HFFc6 (cell line): ENCODE measurements at regions not wholly inside any gene's neighbourhood (a gene's known extent, or its start where the extent isn't known, plus 50 kb on each side); places are given as distances from the start of the nearest gene placed in this dataset.
A peak's percentile ranks its signal among the peaks of the same experiment; 100 is the strongest.

ENCODE experiments used
- DNase-seq: peaks from one replicate; pipeline ENCODE4 v3.0.0-alpha.2; 2018
- H3K27ac Mint-ChIP-seq: 2 replicates; pipeline ENCODE4 v1.8.0; 2020; ENCODE audit warnings: mild to moderate bottlenecking, mixed read lengths
- H3K27me3 Mint-ChIP-seq: 2 replicates; pipeline ENCODE4 v1.8.0; 2021; ENCODE audit warnings: mild to moderate bottlenecking, moderate library complexity, mixed read lengths; ENCODE audit not compliant: insufficient read depth
- H3K36me3 Mint-ChIP-seq: 2 replicates; pipeline ENCODE4 v1.8.0; 2021; ENCODE audit warnings: low read depth, mixed read lengths
- H3K4me1 Mint-ChIP-seq: 2 replicates; pipeline ENCODE4 v1.8.0; 2020; ENCODE audit warnings: low read depth, mixed read lengths
- H3K4me3 Mint-ChIP-seq: 2 replicates; pipeline ENCODE4 v1.8.0; 2020; ENCODE audit warnings: mild to moderate bottlenecking, moderate library complexity, mixed read lengths
- H3K9me3 Mint-ChIP-seq: 2 replicates; pipeline ENCODE4 v1.8.0; 2020; ENCODE audit warnings: mild to moderate bottlenecking, mixed read lengths
- TF ChIP-seq, protein P1 (sequence below): fragments of 200-600 bp; sonication (generic); IDR thresholded peaks from 2 replicates; pipeline ENCODE4 v1.5.0; 2021; ENCODE audit warnings: antibody characterized with exemption, mild to moderate bottlenecking

DNA sequence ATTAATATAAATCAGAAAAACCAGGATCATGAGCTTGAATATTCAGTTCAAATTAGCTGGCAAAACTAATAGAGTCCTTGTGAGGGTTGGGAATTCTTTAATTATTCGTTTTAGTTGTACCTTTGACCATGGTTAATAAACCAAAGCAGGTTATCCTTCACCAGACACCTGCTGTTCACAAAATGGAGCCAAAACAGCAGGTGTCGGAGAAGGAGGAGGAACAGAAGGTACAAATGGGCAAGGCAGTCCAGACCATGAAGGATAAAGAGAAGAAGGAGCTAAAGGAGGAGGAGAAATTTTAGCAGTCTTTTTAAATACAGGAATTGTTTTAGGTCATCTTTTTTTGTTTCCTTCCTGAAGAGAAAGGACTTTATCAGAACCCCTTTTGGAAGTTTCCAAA, 106.1 kb downstream of the NHLRC3 start:
- 0 out of 2 replicates have a peak, but pooled peaks cover 4% of the 10 kb centered on the region for H3K4me1 Mint-ChIP-seq
- no peaks in the 10 kb centered on the region for H3K9me3 Mint-ChIP-seq
- TF ChIP-seq, protein P1, sequence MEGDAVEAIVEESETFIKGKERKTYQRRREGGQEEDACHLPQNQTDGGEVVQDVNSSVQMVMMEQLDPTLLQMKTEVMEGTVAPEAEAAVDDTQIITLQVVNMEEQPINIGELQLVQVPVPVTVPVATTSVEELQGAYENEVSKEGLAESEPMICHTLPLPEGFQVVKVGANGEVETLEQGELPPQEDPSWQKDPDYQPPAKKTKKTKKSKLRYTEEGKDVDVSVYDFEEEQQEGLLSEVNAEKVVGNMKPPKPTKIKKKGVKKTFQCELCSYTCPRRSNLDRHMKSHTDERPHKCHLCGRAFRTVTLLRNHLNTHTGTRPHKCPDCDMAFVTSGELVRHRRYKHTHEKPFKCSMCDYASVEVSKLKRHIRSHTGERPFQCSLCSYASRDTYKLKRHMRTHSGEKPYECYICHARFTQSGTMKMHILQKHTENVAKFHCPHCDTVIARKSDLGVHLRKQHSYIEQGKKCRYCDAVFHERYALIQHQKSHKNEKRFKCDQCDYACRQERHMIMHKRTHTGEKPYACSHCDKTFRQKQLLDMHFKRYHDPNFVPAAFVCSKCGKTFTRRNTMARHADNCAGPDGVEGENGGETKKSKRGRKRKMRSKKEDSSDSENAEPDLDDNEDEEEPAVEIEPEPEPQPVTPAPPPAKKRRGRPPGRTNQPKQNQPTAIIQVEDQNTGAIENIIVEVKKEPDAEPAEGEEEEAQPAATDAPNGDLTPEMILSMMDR, result no peak
- no peak overlapping the region for H3K4me3 Mint-ChIP-seq
- no peak for DNase-seq
- H3K36me3 Mint-ChIP-seq, result no peaks in the 10 kb centered on the region
- H3K27me3 Mint-ChIP-seq, result peaks cover 9% of the 10 kb centered on the region; the same call in 1 of the 2 replicates
- no peak overlapping the region for H3K27ac Mint-ChIP-seq

DNA sequence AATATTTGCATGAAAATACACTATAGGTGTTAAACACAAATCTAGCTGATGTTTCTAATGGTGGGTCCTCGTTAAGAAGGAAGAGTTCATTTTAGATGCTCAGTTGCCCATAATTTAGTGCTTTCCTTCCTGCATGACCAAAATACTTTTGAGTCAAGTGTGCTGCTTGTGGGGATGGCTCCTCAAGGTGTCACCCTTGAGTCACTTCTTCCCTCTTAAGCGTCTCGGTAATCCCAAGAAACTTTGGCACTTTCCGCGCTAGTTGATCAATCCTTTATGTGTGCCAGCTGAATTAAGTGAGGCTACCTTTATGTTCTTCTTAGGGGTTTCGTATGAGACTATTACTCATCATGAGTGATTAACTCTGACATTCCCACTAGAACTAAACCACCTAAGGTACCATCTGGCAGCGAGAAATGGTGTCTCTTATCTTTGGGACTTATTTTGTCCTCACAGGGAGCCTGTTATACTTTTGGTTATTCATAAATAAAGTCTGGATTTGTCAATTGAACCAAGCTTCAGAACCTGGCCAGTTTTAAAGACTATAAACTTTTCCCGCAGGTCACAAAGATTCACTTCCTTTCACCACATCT, 106.8 kb downstream of the NHLRC3 start:
- no peaks in the 10 kb centered on the region for H3K9me3 Mint-ChIP-seq
- no peak overlapping the region for H3K27ac Mint-ChIP-seq
- DNase-seq, result peak; percentile 28
- H3K4me1 Mint-ChIP-seq, result 0 out of 2 replicates have a peak, but pooled peaks cover 4% of the 10 kb centered on the region
- H3K4me3 Mint-ChIP-seq, result no peak overlapping the region
- peaks cover 9% of the 10 kb centered on the region; the same call in 1 of the 2 replicates for H3K27me3 Mint-ChIP-seq
- TF ChIP-seq, protein P1, result peak; percentile 80
- no peaks in the 10 kb centered on the region for H3K36me3 Mint-ChIP-seq

DNA sequence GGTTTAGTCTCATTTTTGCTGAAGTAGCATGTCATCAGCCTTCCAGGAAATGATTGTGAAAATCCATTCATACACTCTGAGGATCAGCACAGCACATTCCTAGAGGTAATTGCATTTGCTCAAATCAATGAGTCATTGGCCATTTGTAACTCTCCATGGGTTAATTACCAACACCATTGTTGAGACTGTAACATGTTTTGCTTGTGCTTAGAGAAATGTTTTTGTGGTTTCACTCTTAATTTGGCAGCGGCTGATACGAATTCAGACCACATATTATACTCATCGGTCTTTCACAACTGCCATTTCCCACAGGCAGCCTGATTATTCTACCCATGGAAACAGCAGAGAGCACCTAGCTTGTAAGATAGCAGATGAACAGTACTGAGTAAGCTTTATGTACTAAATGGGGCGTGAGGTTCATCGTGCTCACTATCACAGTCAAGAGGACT, 110.3 kb downstream of the NHLRC3 start:
- peaks cover 10% of the 10 kb centered on the region; the same call in 1 of the 2 replicates for H3K4me1 Mint-ChIP-seq
- H3K9me3 Mint-ChIP-seq, result no peaks in the 10 kb centered on the region
- DNase-seq, result no peak
- no peak overlapping the region for H3K4me3 Mint-ChIP-seq
- H3K36me3 Mint-ChIP-seq, result no peaks in the 10 kb centered on the region
- peaks cover 6% of the 10 kb centered on the region for H3K27me3 Mint-ChIP-seq
- no peak overlapping the region for H3K27ac Mint-ChIP-seq
- TF ChIP-seq, protein P1, result no peak

DNA sequence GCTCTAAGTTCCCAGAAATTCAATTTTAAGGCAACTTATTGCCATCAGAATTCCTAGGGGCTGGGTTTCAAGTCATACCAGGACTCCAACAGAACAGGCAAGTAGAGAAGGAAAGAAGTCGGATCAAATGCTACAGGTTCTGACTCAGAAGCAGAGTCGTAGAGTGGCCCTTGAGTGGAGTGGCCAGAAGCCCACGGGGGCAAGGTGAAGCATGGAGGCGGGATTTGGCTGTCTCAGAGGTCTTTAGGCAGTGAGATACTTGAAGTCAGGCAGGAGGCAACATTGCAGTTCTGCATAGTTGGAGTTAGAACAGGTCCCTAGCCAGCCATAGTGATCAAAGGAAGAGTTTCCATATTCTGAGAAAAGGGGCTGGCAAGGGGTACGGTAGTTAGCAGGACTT, 111.6 kb downstream of the NHLRC3 start:
- TF ChIP-seq, protein P1, result no peak
- peaks cover 5% of the 10 kb centered on the region for H3K27me3 Mint-ChIP-seq
- H3K36me3 Mint-ChIP-seq, result no peaks in the 10 kb centered on the region
- no peak overlapping the region for H3K27ac Mint-ChIP-seq
- DNase-seq, result no peak
- no peaks in the 10 kb centered on the region for H3K9me3 Mint-ChIP-seq
- H3K4me3 Mint-ChIP-seq, result no peak overlapping the region
- peaks cover 10% of the 10 kb centered on the region; the same call in 1 of the 2 replicates for H3K4me1 Mint-ChIP-seq

DNA sequence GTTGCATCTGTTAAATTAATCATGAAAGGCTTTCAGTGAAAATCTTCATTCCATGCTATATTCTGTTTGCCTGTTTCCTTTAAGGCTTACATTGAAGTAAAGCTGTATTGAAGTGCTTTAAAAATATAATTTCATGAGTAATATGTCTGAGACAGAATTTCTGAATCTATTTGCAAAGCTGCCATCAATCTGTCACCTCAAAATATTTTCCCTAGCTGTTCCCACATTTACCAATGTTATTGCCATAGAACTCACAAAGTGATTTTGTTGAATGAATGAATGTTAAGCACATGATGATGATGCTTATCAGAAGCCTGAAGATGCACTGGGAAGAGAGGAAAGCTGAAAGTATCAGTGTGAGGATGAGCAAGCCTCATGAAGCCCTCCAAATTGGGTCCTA, 115.8 kb downstream of the NHLRC3 start:
- Mint-ChIP-seq H3K4me1 (peaks cover 6% of the 10 kb centered on the region; the same call in 1 of the 2 replicates), H3K9me3 (no peaks in the 10 kb centered on the region), H3K27me3 (peaks cover 2% of the 10 kb centered on the region), H3K27ac (no peak overlapping the region), H3K36me3 (no peaks in the 10 kb centered on the region), H3K4me3 (no peak overlapping the region)
- no peak for DNase-seq
- TF ChIP-seq, protein P1, result no peak
